IPS-18a (cell line): ENCODE measurements at regions not wholly inside any gene's neighbourhood (a gene's known extent, or its start where the extent isn't known, plus 50 kb on each side); places are given as distances from the start of the nearest gene placed in this dataset.

Experiments used
- H3K27ac ChIP-seq: one replicate; pipeline ENCODE4 v1.5.1; 2013; ENCODE audit warnings: low read length
- H3K27me3 ChIP-seq: one replicate; pipeline ENCODE4 v1.6.1; 2013; ENCODE audit warnings: mild to moderate bottlenecking, low read length; ENCODE audit not compliant: control insufficient read depth, insufficient read depth
- H3K36me3 ChIP-seq: one replicate; pipeline ENCODE4 v1.6.1; 2013; ENCODE audit warnings: low read depth, low read length; ENCODE audit not compliant: control insufficient read depth
- H3K4me1 ChIP-seq: one replicate; pipeline ENCODE4 v1.6.1; 2013; ENCODE audit warnings: low read depth, low read length; ENCODE audit not compliant: control insufficient read depth
- H3K4me3 ChIP-seq: one replicate; pipeline ENCODE4 v1.5.1; 2013; ENCODE audit warnings: low read length
- H3K9ac ChIP-seq: one replicate; pipeline ENCODE4 v1.6.1; 2013; ENCODE audit warnings: mild to moderate bottlenecking, low read length, moderate library complexity
- H3K9me3 ChIP-seq: one replicate; pipeline ENCODE4 v1.6.1; 2013; ENCODE audit warnings: low read depth, low read length; ENCODE audit not compliant: control insufficient read depth

DNA sequence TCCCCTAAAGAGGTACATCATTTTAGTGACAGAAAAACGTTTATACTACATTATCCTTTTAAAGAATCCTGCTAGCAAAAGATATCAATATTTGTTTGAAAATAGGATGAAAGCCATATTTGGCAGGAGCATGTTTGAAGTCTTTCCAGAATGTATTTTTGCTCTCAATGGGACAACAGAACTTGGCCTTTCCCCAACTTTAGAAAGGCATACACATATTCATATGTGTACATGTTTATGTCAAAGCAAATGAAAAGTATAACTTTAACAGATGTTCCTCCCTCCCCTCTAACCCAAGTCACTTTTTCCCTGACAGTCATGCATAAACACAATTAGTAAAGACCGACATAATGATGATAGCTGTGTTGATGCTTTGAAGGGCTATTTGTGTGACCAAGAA lies 427.8 kb upstream of the CDH6 start:
- no peaks in the 10 kb centered on the region for H3K27me3 ChIP-seq
- H3K27ac ChIP-seq: no peak overlapping the region
- H3K4me1 ChIP-seq: peaks cover 3% of the 10 kb centered on the region
- no peak overlapping the region for H3K4me3 ChIP-seq
- H3K36me3 ChIP-seq: no peaks in the 10 kb centered on the region
- H3K9me3 ChIP-seq: no peaks in the 10 kb centered on the region
- H3K9ac ChIP-seq: no peak overlapping the region

DNA sequence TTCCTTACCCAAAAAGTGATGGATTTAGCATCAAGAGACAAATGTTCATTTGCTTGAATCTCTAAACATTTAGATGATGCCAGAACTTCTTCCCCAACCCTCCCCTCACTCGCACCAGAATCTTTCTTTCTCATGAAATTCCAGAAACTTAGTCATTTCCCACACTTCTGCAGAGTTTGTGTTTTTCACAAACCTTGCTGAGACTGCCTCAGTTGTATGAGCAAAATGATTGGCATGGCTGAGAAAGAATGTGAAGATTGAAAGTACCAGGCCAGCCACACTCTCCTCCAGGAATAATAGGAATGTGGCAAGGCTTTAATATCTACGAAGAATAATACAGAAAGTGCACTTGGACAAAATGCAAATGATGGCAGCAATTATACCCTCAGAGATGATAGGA lies 428.3 kb upstream of the CDH6 start:
- H3K4me1 ChIP-seq: peaks cover 3% of the 10 kb centered on the region
- no peaks in the 10 kb centered on the region for H3K27me3 ChIP-seq
- no peaks in the 10 kb centered on the region for H3K9me3 ChIP-seq
- no peak overlapping the region for H3K4me3 ChIP-seq
- no peaks in the 10 kb centered on the region for H3K36me3 ChIP-seq
- no peak overlapping the region for H3K27ac ChIP-seq
- no peak overlapping the region for H3K9ac ChIP-seq

DNA sequence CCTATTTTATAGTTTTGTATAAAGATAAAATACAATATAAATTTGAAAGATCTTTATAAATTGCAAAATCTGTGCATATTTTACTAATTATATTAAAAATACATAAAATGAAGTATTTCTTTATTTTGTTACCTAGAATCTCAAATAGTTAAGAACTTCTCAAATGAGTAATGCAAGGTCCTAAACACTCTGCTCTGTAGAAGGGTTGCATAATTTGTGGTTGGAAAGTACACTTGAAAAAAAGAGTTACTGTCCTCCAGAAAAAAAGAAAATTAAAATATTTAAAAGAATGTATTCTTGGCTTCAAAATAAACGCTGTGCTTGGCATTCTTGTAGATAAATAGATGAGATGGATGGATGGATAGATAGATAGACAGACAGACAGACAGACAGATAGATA lies 428.8 kb upstream of the CDH6 start:
- Histone ChIP-seq H3K27me3 (no peaks in the 10 kb centered on the region), H3K9ac (no peak overlapping the region), H3K27ac (no peak overlapping the region), H3K36me3 (no peaks in the 10 kb centered on the region), H3K4me1 (peaks cover 3% of the 10 kb centered on the region), H3K4me3 (no peak overlapping the region), H3K9me3 (no peaks in the 10 kb centered on the region)

DNA sequence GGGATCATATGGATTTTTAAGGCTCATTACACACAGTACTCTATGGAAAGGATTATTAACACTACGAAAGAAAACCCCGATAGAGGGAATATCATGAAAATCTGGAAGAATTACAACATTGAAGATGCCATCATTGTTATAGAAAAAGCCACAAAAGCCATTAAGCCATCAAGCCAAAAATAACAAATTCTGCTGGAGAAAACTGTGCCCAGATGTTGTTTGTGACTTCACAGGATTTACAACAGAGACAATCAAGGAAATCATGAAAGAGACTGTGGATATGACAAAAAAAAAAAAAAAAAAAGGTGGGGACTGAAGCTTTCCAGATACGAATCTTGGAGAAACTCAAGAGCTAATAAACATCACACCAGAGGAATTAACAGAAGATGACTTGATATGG lies 433.8 kb upstream of the CDH6 start:
- H3K9me3 ChIP-seq: no peaks in the 10 kb centered on the region
- H3K9ac ChIP-seq: no peak overlapping the region
- H3K4me3 ChIP-seq: no peak overlapping the region
- peaks cover 3% of the 10 kb centered on the region for H3K4me1 ChIP-seq
- H3K27ac ChIP-seq: no peak overlapping the region
- no peaks in the 10 kb centered on the region for H3K36me3 ChIP-seq
- H3K27me3 ChIP-seq: no peaks in the 10 kb centered on the region

DNA sequence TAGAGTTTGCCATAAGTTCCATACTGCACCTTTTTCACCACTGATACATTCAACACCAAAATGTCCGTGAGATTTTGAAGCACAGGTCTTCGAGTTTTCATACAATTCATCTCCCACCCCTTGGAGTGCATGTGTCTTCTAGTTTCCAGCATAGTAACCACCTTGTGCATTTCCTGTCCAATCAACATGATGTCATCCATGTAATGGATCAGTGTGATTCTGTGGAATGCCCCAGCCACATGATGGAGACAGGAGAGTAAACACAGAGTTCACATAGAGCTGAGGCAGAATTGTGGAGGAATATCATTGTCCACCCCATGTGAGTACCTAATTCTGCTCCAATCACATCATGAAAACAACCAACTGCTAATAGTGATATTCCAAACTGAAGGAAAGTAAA lies 441.5 kb upstream of the CDH6 start:
- H3K4me3 ChIP-seq: no peak overlapping the region
- no peak overlapping the region for H3K27ac ChIP-seq
- H3K4me1 ChIP-seq: no peaks in the 10 kb centered on the region
- no peaks in the 10 kb centered on the region for H3K9me3 ChIP-seq
- H3K27me3 ChIP-seq: no peaks in the 10 kb centered on the region
- H3K9ac ChIP-seq: no peak overlapping the region
- H3K36me3 ChIP-seq: no peaks in the 10 kb centered on the region

DNA sequence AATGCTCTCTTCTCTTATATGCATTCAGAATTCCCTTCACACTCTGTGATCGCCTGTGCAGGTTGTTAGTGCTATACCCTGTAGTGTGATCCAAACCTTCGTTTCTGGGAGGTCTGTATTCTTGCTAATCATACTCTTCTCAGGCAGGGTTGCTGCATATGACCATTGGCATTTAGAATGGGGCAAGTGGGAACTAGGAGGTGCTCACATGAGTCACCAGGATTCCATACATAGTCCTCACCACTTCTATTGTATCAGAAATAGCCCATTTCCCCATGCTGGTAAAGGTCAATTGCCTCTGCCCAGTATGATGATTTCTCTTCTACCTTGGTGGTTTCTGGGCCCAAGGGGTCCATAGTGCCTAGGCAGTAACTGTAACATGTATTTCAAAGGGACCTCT lies 443.5 kb upstream of the CDH6 start:
- Histone ChIP-seq H3K4me1 (no peaks in the 10 kb centered on the region), H3K27me3 (no peaks in the 10 kb centered on the region), H3K9ac (no peak overlapping the region), H3K27ac (no peak overlapping the region), H3K36me3 (no peaks in the 10 kb centered on the region), H3K9me3 (no peaks in the 10 kb centered on the region), H3K4me3 (no peak overlapping the region)

DNA sequence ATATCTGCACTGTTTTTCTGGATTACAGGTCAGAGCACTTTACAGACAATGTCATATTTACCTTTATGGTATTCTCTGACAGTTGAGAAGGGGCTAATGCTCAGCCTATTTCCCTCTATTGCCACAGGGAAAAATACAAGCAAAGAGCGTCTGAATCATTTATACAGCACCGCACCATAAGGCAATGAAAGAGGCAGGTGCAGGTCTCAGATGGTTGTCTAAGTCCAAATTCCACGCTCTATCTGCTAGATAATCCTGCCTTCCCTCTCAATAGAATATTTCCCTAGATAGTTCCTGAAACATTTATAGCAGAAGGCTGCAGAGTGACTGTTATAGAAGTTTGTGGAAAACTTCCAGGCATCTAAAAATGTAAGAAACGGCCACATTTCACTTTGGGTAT lies 446.1 kb upstream of the CDH6 start:
- Histone ChIP-seq H3K9me3 (no peaks in the 10 kb centered on the region), H3K27me3 (no peaks in the 10 kb centered on the region), H3K4me3 (no peak overlapping the region), H3K27ac (no peak overlapping the region), H3K4me1 (no peaks in the 10 kb centered on the region), H3K36me3 (no peaks in the 10 kb centered on the region), H3K9ac (no peak overlapping the region)

DNA sequence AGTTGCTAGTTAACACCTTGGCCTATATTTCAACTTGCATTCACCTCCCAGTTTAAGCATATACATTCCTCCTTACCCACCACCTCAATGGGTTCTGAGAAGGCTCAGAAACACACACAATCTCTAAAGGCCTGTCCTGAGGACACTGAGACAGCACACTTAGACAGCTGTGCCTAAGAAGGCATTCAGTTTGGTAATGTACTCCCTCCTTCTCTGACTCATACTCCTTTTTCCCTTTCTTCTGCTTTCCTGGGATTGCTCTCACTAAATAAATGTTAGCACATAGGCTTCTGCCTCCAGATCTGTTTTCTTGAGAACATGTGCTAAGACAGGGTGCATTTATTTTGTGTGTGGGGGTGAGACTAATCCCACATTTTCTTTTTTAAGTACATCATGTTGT lies 456.8 kb upstream of the CDH6 start:
- no peak overlapping the region for H3K27ac ChIP-seq
- no peaks in the 10 kb centered on the region for H3K9me3 ChIP-seq
- H3K4me3 ChIP-seq: no peak overlapping the region
- H3K27me3 ChIP-seq: no peaks in the 10 kb centered on the region
- H3K4me1 ChIP-seq: no peaks in the 10 kb centered on the region
- H3K36me3 ChIP-seq: no peaks in the 10 kb centered on the region
- no peak overlapping the region for H3K9ac ChIP-seq

DNA sequence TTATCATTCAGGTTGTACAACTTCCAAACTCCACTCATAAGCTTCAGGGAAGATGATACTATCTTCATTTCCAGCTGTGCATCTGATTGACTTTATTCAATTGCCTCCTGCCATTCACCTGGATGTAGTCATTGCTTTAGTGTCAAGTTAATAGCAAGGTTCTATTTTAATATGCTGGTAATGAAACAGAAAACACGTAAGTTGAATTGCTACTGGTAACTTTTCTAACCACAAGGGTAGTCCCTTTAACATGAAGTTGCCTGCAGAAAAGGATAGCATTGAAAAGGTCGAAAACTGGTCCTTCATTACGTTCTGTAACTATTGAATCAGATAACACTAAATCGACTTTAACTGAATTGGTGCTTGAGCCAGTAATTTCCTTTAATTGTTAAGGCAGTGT lies 459.4 kb upstream of the CDH6 start:
- Histone ChIP-seq H3K4me1 (no peaks in the 10 kb centered on the region), H3K9ac (no peak overlapping the region), H3K4me3 (no peak overlapping the region), H3K9me3 (no peaks in the 10 kb centered on the region), H3K27ac (no peak overlapping the region), H3K27me3 (no peaks in the 10 kb centered on the region), H3K36me3 (no peaks in the 10 kb centered on the region)

DNA sequence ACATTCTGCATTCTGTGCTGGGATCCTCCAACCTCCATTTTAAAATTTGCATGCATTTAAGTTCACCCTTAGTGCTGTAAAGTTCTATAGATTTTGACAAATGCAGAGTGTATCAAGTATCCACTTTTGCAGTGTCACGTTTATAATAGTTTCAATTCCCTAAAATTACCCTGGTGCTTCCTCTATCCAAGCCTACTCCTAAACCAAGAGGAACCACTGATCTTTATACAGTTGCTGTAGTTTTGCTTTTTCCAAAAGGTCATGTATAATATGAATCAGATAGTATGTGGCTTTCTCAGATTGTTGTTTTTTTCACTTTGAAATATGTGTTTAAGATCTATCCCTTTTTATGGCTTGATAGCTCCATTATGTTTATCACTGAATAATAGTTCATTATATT lies 468.4 kb upstream of the CDH6 start:
- no peaks in the 10 kb centered on the region for H3K4me1 ChIP-seq
- no peak overlapping the region for H3K9ac ChIP-seq
- no peak overlapping the region for H3K4me3 ChIP-seq
- peaks cover 4% of the 10 kb centered on the region for H3K9me3 ChIP-seq
- no peaks in the 10 kb centered on the region for H3K27me3 ChIP-seq
- H3K27ac ChIP-seq: no peak overlapping the region
- H3K36me3 ChIP-seq: no peaks in the 10 kb centered on the region

DNA sequence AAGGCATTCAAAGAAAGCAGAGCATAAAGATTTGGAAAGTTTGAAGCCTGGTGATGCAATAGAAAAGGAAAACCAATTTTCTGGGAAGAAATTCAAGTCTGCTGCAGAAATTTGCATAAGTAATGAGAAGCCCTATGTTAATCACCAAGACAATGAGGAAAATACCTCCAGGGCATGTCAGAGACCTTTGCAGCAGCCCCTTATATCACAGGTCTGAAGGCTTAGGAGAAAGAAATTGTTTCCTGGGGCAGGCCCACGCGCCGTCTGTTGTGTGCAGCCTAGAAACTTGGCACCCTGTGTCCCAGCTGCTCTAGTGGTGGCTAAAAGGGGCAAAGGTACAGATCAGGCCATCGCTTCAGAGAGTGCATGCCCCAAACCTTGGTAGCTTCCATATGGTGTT lies 495.3 kb upstream of the CDH6 start:
- Histone ChIP-seq H3K9ac (no peak overlapping the region), H3K4me1 (no peaks in the 10 kb centered on the region), H3K27ac (no peak overlapping the region), H3K36me3 (no peaks in the 10 kb centered on the region), H3K4me3 (no peak overlapping the region), H3K9me3 (no peaks in the 10 kb centered on the region), H3K27me3 (no peaks in the 10 kb centered on the region)

DNA sequence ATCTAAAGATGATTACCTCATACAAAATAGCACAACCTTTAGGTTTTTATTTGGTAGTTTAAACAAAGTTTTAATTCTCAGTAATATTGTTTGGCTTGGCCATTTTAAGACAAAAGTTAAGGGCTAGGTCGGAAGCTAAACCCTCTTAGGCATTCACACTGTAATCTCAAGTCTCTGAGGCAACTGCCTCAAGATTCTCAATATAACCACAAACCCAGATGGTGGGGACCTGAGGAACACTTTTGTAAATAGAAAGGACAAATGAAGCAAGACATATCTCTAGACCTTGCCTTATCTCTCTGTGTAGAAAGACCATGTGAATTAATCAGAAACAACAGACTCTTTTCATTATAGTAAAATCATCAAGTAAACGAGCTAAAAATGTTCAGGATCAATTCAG lies 500.2 kb upstream of the CDH6 start:
- H3K4me1 ChIP-seq: no peaks in the 10 kb centered on the region
- H3K9me3 ChIP-seq: no peaks in the 10 kb centered on the region
- H3K27me3 ChIP-seq: no peaks in the 10 kb centered on the region
- no peak overlapping the region for H3K9ac ChIP-seq
- H3K4me3 ChIP-seq: no peak overlapping the region
- H3K36me3 ChIP-seq: no peaks in the 10 kb centered on the region
- H3K27ac ChIP-seq: no peak overlapping the region

DNA sequence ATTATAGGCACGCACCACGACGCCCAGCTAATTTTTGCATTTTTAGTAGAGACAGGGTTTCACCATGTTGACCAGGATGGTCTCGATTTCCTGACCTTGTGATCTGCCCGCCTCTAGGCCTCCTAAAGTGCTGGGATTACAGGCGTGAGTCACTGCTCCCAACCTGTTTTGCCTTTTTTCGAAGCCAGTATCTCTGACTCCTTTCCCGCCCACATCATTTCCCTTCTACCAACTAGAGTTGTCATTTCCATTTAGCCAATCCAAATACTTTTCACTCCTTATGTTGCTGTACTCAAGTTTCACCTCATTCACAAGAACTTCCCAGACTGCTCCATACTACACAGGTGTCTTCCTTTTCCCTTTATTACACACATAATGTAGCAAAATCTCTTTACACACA lies 502.6 kb upstream of the CDH6 start:
- H3K4me3 ChIP-seq: no peak overlapping the region
- no peak overlapping the region for H3K9ac ChIP-seq
- no peak overlapping the region for H3K27ac ChIP-seq

More for the DNA sequence above, 502.6 kb upstream of the CDH6 start:
- Histone ChIP-seq H3K4me1 (no peaks in the 10 kb centered on the region), H3K27me3 (no peaks in the 10 kb centered on the region), H3K9me3 (no peaks in the 10 kb centered on the region), H3K36me3 (no peaks in the 10 kb centered on the region)
